CD4-positive, alpha-beta T cell (primary cell): ENCODE measurements at regions not wholly inside any gene's neighbourhood (a gene's known extent, or its start where the extent isn't known, plus 50 kb on each side); places are given as distances from the start of the nearest gene placed in this dataset.

Source experiments
- ATAC-seq: fragments of 200-7000 bp; cut with Tn5 transposase; one replicate; pipeline ENCODE4 v1.10.0; 2022; ENCODE audit warnings: mild to moderate bottlenecking; ENCODE audit not compliant: poor library complexity
- CTCF ChIA-PET: fragments of 350-600 bp; sonication (Branson Sonifier 250); formaldehyde crosslinking; loops from one replicate; lab custom pipeline; 2021; ENCODE audit warnings: antibody characterized with exemption, inconsistent platforms; lab: Charles Lee
- POLR2A ChIA-PET: fragments of 350-600 bp; sonication (Branson Sonifier 250); formaldehyde crosslinking; loops from one replicate; lab custom pipeline; 2021; ENCODE audit warnings: antibody characterized with exemption, inconsistent platforms; lab: Charles Lee
- DNase-seq, 14 experiments: peaks; one replicate each; pipeline ENCODE4 v3.0.0-alpha.2; 2013 to 2020; ENCODE audit warnings: mixed read lengths in 2 of 14
- H3K27ac ChIP-seq, 2 donors: one replicate each; pipeline versions ENCODE4 v1.5.1 to v1.7.0; 2013; ENCODE audit warnings: low read length in 2 of 2, low read depth in 1 of 2, mild to moderate bottlenecking in 1 of 2
- H3K27me3 ChIP-seq, 2 experiments: 1 replicate in 1 of 2; 2 replicates in 1 of 2; pipeline versions ENCODE4 v1.6.1 to v1.7.0; 2013; ENCODE audit warnings: low read length in 2 of 2, control low read depth in 1 of 2, mild to moderate bottlenecking in 1 of 2, moderate library complexity in 1 of 2; ENCODE audit not compliant: insufficient read depth in 2 of 2, control insufficient read depth in 1 of 2
- H3K36me3 ChIP-seq: one replicate; pipeline ENCODE4 v1.6.1; 2013; ENCODE audit warnings: low read length, control low read depth; ENCODE audit not compliant: insufficient read depth
- H3K4me1 ChIP-seq: one replicate; pipeline ENCODE4 v1.6.1; 2013; ENCODE audit warnings: low read length, control low read depth; ENCODE audit not compliant: insufficient read depth
- H3K4me3 ChIP-seq: one replicate; pipeline ENCODE4 v1.5.1; 2013; ENCODE audit warnings: mild to moderate bottlenecking, low read length, moderate library complexity
- H3K9me3 ChIP-seq, 2 experiments: 1 replicate in 1 of 2; 2 replicates in 1 of 2; pipeline versions ENCODE4 v1.6.1 to v1.7.0; 2013; ENCODE audit warnings: low read length in 2 of 2, mild to moderate bottlenecking in 2 of 2, control low read depth in 1 of 2, moderate library complexity in 1 of 2; ENCODE audit not compliant: control insufficient read depth in 1 of 2, insufficient read depth in 1 of 2
- H3K27ac Mint-ChIP-seq: one replicate; pipeline ENCODE4 v1.8.0; 2020; ENCODE audit warnings: mixed read lengths
- H3K27me3 Mint-ChIP-seq: one replicate; pipeline ENCODE4 v1.8.0; 2021; ENCODE audit warnings: mixed read lengths
- H3K36me3 Mint-ChIP-seq: one replicate; pipeline ENCODE4 v1.8.0; 2021; ENCODE audit warnings: low read depth, mixed read lengths
- H3K4me1 Mint-ChIP-seq: one replicate; pipeline ENCODE4 v1.8.0; 2021; ENCODE audit warnings: low read depth, mixed read lengths
- H3K4me3 Mint-ChIP-seq: one replicate; pipeline ENCODE4 v1.8.0; 2020; ENCODE audit warnings: mild to moderate bottlenecking, mixed read lengths
- H3K9me3 Mint-ChIP-seq: one replicate; pipeline ENCODE4 v1.8.0; 2020; ENCODE audit warnings: mixed read lengths
- CTCF ChIP-seq: fragments of 200-600 bp; IDR thresholded peaks from one replicate; pipeline ENCODE4 v1.8.0; 2022; ENCODE audit warnings: antibody characterized with exemption, mild to moderate bottlenecking
- intact Hi-C, 2 experiments: fragments of 100-400 bp; cut with DNase I in 1 of 2; cut with micrococcal nuclease in 1 of 2; formaldehyde crosslinking; loops; one replicate each; pipeline versions ENCODE4 v1.15.1 to v1.9.0; 2023 to 2025; cut with DNase I, micrococcal nuclease

DNA sequence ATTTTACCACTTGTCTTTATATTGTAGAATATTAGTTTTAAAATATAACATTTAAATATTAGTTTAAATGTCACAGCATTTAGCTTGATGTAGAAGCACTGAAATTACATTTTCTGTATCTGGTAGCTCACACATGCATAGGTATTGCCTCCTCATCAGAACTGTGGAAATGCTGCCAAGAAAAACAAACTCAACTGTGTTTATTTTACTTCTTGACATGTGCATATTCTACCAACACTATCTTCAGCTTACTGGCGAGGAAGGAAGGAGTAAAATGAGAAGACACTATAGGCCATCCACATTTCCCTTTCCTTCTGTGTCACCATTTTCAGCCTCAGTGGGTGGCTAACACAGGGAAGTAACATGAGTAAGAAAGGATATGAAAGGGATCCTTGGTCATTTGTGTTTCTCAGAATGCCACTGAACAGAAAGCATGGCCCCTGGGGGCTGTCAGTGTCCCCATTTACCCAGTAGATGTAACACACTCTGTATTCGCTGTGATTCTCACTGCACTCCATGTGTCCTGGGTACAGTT is 81.0 kb upstream of the HTR4 start:
- Mint-ChIP-seq H3K9me3 (no peaks in the 10 kb centered on the region), H3K36me3 (no peaks in the 10 kb centered on the region), H3K27me3 (peaks cover 25% of the 10 kb centered on the region), H3K27ac (no peak overlapping the region), H3K4me3 (no peak overlapping the region), H3K4me1 (peaks cover 5% of the 10 kb centered on the region)
- ChIA-PET POLR2A (no interaction called here), CTCF (interaction anchor here (1.2 to 3.6 kb wide), 2 partner anchors 222 to 300 kb away, joined by 4 to 11 read pairs; no protein-coding TSS in a partner anchor)
- no peak overlapping the region for H3K4me3 ChIP-seq
- H3K4me1 ChIP-seq = no peaks in the 10 kb centered on the region
- H3K27ac ChIP-seq = no peak overlapping the region
- no peaks in the 10 kb centered on the region for H3K27me3 ChIP-seq
- no peak for DNase-seq
- H3K9me3 ChIP-seq = no peaks in the 10 kb centered on the region
- no peak for ATAC-seq
- no peaks in the 10 kb centered on the region for H3K36me3 ChIP-seq
- no peak for TF ChIP-seq CTCF
- intact Hi-C loops = loop anchor here (2.0 to 10.0 kb wide), 5 partner anchors 377 to 881 kb away; no protein-coding TSS in a partner anchor

GRCh38 chr5:148739023-148739422 is 84.7 kb upstream of the HTR4 start:
- CTCF ChIA-PET = interaction anchor here (1.1 to 2.2 kb wide), 2 partner anchors 8 to 296 kb away, joined by 6 to 9 read pairs; no protein-coding TSS in a partner anchor
- ATAC-seq = no peak
- Mint-ChIP-seq H3K27ac (no peak overlapping the region), H3K4me1 (no peaks in the 10 kb centered on the region), H3K4me3 (no peak overlapping the region), H3K27me3 (peaks cover 26% of the 10 kb centered on the region), H3K36me3 (no peaks in the 10 kb centered on the region), H3K9me3 (no peaks in the 10 kb centered on the region)
- Histone ChIP-seq H3K27me3 (no peaks in the 10 kb centered on the region), H3K36me3 (no peaks in the 10 kb centered on the region), H3K4me1 (no peaks in the 10 kb centered on the region), H3K4me3 (no peak overlapping the region), H3K9me3 (no peaks in the 10 kb centered on the region), H3K27ac (no peak overlapping the region)
- TF ChIP-seq CTCF = no peak
- intact Hi-C loops = loop anchor here in 1 of 2 experiments (5.0 to 10.0 kb wide), 3 partner anchors 373 to 884 kb away; no protein-coding TSS in a partner anchor
- DNase-seq = no peak
- POLR2A ChIA-PET = interaction anchor here (1.0 kb wide), 1 partner anchor 87 kb away, joined by 3 read pairs; the partner anchor contains the start of gene ADRB2

DNA sequence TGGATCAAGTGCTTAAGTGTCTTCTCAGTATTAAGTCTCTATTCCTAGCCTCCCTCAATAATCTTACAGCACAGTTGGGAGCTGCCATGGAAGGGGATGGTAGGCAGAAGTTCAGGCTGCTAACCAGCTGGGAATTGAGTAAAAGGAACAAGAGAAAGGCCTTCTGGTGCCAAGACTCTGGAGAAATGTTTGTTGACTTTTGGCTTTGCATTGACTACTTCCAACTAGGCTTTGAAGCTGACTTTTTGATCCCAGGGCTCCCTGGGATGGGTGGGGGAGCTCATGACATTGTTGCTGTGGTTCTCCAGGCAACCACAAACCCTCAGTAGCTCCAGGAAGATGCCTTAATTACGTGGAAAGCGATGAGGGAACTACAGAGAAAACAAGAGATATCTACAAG is 85.2 kb upstream of the HTR4 start:
- ChIA-PET POLR2A (interaction anchor here (1.0 kb wide), 1 partner anchor 86 kb away, joined by 3 read pairs; the partner anchor contains the start of gene ADRB2), CTCF (interaction anchor here (1.1 to 2.2 kb wide), 2 partner anchors 9 to 296 kb away, joined by 6 to 9 read pairs; no protein-coding TSS in a partner anchor)
- H3K4me3 ChIP-seq = no peak overlapping the region
- TF ChIP-seq CTCF = no peak
- no peak overlapping the region for H3K4me3 Mint-ChIP-seq
- no peak overlapping the region for H3K27ac Mint-ChIP-seq
- no peaks in the 10 kb centered on the region for H3K9me3 ChIP-seq
- H3K4me1 Mint-ChIP-seq = no peaks in the 10 kb centered on the region
- peaks cover 26% of the 10 kb centered on the region for H3K27me3 Mint-ChIP-seq
- H3K27ac ChIP-seq = no peak overlapping the region
- no peaks in the 10 kb centered on the region for H3K9me3 Mint-ChIP-seq
- DNase-seq (no peak), ATAC-seq (no peak)
- no peaks in the 10 kb centered on the region for H3K4me1 ChIP-seq
- H3K27me3 ChIP-seq = no peaks in the 10 kb centered on the region
- H3K36me3 ChIP-seq = no peaks in the 10 kb centered on the region
- H3K36me3 Mint-ChIP-seq = no peaks in the 10 kb centered on the region
- intact Hi-C loops = loop anchor here in 1 of 2 experiments (5.0 to 10.0 kb wide), 3 partner anchors 373 to 885 kb away; no protein-coding TSS in a partner anchor
